NCI-H2081 treated with DMSO at 0.1 percent for 48 hours (cell line): ENCODE measurements at regions not wholly inside any gene's neighbourhood (a gene's known extent, or its start where the extent isn't known, plus 50 kb on each side); places are given as distances from the start of the nearest gene placed in this dataset.

Experiments
- DNase-seq: peaks from one replicate; lab custom pipeline; 2025; lab: John Stamatoyannopoulos, UW

- no peak for DNase-seq
Observed at GRCh38 chr21:16751695-16752474, 761.0 kb upstream of the CXADR start.

- no peak for DNase-seq
Observed at GRCh38 chr21:16752475-16752857, 760.4 kb upstream of the CXADR start.

- no peak for DNase-seq
Observed at GRCh38 chr21:16755061-16755460, 757.8 kb upstream of the CXADR start.

- no peak for DNase-seq
Observed at GRCh38 chr21:16767201-16767600, 745.6 kb upstream of the CXADR start.

GRCh38 chr21:16768096-16768495 is 744.7 kb upstream of the CXADR start:
- DNase-seq, result no peak

GRCh38 chr21:16770266-16770665 is 742.6 kb upstream of the CXADR start:
- DNase-seq, result no peak

GRCh38 chr21:16773206-16773605 is 739.6 kb upstream of the CXADR start:
- no peak for DNase-seq

- peak; percentile 6 for DNase-seq
Observed at GRCh38 chr21:16775076-16775475, 737.8 kb upstream of the CXADR start.

GRCh38 chr21:16777041-16777720 is 735.7 kb upstream of the CXADR start:
- DNase-seq, result no peak

GRCh38 chr21:16788584-16788983 is 724.3 kb upstream of the CXADR start:
- no peak for DNase-seq

- no peak for DNase-seq
Observed at GRCh38 chr21:16789636-16790035, 723.2 kb upstream of the CXADR start.

GRCh38 chr21:16792101-16792500 is 720.7 kb upstream of the CXADR start:
- no peak for DNase-seq

- DNase-seq, result no peak
Observed at GRCh38 chr21:16794950-16795349, 717.9 kb upstream of the CXADR start.

- DNase-seq, result no peak
Observed at GRCh38 chr21:16796776-16797175, 716.1 kb upstream of the CXADR start.

GRCh38 chr21:16797540-16797939 is 715.3 kb upstream of the CXADR start:
- DNase-seq, result no peak

- DNase-seq, result no peak
Observed at GRCh38 chr21:16797966-16798365, 714.9 kb upstream of the CXADR start.

- no peak for DNase-seq
Observed at GRCh38 chr21:16800536-16801275, 712.1 kb upstream of the CXADR start.

GRCh38 chr21:16811011-16811410 is 701.8 kb upstream of the CXADR start:
- DNase-seq, result no peak

- DNase-seq, result no peak
Observed at GRCh38 chr21:16811970-16812369, 700.9 kb upstream of the CXADR start.

- no peak for DNase-seq
Observed at GRCh38 chr21:16815243-16815642, 697.6 kb upstream of the CXADR start.

- DNase-seq, result no peak
Observed at GRCh38 chr21:16821588-16821987, 691.3 kb upstream of the CXADR start.

GRCh38 chr21:16829532-16829931 is 683.3 kb upstream of the CXADR start:
- DNase-seq, result no peak

- no peak for DNase-seq
Observed at GRCh38 chr21:16832791-16833190, 680.1 kb upstream of the CXADR start.
